ENCODE measurements at regions not wholly inside any gene's neighbourhood (a gene's known extent, or its start where the extent isn't known, plus 50 kb on each side); places are given as distances from the start of the nearest gene placed in this dataset.

- TF ChIP-seq CTCF (IDR thresholded peaks at IDR 0.05) (no peak), POLR2A (IDR thresholded peaks at IDR 0.05) (no peak)
Measured at GRCh38 chr12:76679778-76680177, 84.1 kb upstream of the ZDHHC17 start.

All from body of pancreas (tissue), 4 donors.